Activated CD8-positive, alpha-beta memory T cell treated with anti-CD3 and anti-CD28 coated beads, Interleukin-2, amount 50 U/mL, for 48 hours (primary cell): ENCODE measurements at regions not wholly inside any gene's neighbourhood (a gene's known extent, or its start where the extent isn't known, plus 50 kb on each side); places are given as distances from the start of the nearest gene placed in this dataset.

ENCODE experiments used
- DNase-seq: peaks from one replicate; pipeline ENCODE4 v3.0.0-alpha.2; 2020

DNA sequence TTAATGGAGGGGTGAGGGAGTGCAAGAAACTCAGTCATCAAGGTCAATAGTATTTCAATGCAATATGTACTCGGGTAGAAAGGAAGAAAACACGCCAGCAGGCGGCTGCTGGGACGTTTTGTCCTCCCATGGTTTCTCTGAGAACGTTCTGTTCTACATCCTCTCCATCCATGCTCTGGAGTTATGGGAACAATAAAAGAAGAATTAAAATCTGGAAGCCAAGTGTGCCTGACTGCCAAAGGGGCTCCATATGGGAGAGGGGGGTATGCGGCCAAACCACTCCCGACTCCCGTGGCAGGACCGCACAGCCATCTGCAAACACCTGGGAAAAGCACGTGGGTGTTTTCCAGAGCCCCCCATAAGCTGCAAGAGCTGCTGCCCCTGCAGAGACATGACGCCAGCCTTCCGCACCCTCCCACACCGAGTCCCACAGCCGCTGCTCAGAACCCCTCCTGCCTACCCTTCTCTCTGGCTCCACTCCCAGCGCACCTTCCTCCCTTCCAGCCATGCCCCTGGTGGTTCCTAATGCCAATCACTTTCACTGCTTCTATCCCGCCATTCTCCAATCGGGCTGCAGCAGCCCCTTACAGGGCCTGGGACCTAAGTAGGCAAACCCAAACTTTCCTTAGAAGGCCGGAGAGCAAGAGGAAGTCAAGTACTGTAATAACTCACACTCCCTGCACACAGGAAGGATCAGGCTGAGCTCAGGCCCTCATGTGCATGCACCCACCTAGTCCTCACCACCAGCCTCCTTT is 241.6 kb downstream of the SYK start:
- DNase-seq: peak; percentile 48

DNA sequence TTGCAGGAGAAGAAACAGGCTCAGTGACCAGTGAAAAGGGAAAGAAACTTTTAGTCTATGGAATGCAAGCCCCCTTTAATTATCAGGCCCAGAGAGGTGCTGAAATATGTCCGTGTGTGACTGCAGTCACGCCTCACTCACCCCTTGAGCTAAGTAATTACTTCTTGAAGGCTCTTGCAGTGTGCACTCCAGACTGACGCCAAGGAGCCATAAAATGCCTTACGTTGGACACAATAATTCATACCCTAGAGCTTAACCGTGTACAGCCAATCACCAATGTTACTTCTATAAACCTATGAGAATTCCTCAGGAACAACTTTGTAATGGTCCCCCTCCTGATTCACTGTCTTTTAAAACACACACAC is 242.2 kb downstream of the SYK start:
- DNase-seq: no peak

DNA sequence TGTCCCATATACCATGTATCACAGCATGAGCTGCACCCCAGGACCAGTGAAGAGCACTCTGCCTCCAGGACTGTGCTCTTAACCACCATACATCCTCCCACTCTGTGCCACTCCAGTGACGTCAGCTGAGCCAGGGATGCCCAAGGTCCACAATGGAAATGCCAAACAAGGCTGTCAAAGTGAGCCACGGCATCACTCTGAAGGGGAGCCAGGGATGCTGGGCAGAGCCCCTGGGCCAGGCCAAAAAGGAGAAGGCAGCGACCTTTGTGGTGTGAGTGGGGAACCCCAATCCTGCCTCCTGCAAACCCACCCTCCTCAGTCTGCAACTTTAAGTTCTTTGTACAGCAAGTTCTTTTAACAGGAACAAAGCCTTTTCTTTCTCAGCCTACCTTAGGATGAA is 242.7 kb downstream of the SYK start:
- no peak for DNase-seq

DNA sequence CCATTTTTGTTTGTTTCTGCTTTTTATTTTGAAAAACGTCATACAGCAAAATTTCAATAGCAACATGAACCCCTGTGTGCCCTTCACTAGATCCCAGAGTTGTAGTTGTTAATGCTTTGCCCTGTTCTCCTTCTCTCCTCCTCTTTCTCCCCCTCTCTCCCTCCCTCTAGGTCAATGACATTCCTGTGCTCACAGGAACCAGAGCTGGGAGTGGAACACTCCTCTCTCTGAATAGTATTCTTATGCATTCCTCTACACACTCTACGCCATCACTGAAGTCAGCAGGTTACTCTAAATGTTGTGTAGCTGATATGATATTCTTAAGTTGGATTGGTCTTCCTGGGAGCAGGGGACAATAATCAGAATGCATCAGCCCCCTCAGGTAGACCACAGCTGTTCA is 243.4 kb downstream of the SYK start:
- DNase-seq: no peak

DNA sequence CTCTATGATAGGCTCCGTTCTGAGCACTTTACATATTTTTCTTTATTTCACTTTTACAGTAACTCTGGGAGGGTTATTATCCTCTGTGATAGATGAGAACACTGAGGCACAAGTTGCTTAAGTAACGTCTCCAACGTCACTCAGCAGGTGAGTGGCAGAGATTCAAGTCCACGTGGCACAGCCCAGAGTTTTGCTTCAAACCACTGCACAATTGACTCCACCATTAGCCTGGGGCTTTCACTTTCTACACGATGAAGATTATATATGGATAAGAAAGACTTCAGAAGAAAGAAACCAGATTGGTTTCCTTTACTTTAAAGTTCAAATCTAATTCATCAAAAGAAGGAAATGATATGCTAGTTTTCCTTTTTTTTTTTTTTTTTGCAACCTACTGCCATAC is 245.9 kb downstream of the SYK start:
- no peak for DNase-seq

DNA sequence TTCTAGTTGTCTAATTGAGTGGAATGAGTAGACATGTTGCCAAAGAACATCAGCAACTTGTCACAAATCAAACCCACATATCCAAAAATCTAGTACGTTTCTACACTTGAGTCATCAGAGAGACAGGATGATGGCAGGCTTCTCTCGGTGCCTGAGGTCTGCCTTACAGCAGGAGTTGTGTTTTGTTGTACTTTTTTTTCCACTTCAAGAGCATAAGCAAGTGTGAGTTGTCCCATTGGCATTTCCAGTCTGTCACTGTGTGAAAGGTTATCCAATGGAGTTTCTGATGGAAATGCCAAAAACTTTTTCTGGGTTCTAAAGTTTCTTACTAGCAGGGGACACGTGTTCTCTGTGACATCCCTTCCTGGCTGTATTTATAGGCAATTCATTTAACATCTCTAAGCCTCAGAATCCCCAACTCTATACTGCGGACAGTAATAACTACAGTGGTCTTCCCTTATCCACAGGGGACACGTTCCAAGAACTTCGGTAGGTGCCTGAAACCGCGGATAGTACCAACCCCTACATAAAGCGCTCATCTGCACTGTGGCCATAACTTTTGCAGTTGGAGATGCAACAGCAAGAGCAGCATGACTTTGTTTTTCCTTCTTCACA is 246.5 kb downstream of the SYK start:
- no peak for DNase-seq

DNA sequence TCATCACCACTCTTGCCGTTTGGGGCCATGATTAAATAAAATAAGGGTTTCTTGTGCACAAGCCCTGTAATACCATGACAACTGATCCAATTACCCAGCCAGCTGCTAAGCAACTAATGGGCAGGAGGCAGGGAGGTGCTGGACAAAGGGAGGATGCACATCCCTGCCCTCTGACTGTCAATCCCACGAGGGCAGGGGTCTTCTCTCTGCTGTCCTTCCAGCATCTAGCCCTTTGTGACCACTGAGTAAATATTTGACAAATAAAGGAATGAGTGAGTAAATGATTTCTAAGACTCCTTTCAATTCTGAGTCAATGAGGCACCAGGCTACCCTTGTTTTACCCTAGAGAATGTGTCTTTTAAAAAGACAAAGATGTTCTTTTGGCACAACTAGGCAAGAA is 247.1 kb downstream of the SYK start:
- DNase-seq: no peak

DNA sequence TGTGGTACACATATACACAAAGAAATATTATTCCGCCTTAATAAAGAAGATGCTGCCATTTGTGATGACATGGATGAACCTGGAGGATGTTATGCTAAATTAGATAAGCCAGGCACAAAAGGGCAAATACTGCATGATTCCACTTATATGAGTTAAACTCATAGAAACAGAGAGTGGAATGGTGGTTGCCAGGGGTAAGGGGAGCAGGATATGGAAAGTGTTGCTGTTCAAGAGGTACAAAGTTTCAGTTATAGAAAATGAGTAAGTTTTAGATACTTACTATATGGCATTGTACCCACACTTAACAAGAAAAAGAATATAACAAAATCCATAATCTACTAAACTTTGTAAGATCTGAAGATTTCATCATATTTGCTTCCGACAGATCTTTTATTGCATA is 252.2 kb downstream of the SYK start:
- DNase-seq: no peak

DNA sequence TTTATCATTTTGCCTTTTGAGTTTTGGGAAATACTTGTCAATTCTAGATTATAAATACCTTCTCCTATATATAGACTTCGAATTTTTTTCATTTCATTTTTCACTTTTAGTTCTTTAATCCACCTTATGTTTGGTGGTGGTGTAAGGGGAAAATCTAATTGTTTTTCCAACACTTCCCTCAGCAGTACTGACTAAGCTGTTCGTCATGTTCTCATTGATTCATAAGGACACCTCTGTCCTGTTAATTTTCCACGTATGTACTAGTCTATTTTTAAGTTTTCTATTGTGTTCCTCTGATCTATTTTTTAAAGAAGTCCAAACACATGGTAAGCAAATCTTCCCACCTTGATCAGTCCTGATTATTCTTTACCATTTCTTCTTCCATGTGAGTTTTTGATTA is 254.2 kb downstream of the SYK start:
- DNase-seq: no peak

DNA sequence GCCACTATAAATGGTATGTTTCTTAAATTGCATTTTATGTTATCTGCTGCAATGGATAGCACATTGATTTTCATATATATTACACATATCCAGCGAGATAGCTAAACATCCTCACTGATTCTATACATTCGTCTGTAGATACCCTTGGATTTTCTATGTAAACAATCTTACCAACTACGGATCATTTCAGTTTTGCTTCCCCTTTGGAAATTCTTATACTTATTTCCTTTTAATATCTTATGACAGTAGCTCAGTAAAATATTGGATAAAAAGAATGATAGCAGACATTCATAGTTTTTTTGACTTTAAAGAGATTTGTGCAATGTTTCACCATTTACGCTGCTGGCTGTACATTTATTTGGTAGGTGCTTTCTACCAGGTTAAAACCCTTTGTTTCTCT is 254.9 kb downstream of the SYK start:
- no peak for DNase-seq

DNA sequence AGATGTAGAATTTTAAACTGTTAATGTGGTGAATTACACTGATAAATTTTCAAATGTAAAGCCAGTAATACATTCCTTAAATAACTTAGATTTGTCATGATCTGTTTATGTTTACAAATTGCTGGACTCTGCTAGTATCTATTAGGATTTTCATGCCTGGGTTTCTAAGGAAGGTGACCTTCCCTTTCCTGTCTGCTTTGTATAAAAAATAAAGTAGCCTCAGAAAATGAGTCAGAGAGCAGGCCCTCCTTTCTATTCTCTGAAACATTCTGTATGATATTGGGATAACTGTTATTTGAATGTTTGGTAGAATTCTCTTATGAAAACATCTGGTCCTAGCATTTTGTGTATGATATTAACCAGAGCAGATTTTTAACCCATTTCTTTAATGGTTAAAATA is 255.3 kb downstream of the SYK start:
- DNase-seq: no peak

DNA sequence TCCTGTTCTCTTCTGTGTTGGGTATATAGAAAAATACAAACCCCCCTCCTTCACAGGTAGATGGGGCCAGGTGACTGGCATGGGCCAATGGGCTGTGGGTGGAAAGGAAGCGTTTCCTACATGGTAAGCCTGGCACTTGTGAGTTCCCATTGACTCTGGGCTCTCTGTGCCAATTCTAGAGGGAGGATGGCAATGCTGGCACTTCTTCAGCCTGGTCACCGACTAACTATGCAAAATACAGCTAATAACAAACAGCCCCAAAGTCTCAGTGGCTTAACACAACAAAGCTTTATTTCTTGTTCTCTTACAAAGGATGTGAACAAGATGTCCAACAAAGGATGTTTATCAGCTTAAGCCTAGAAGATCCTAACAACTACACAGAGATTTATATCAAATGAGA is 258.1 kb downstream of the SYK start:
- no peak for DNase-seq

DNA sequence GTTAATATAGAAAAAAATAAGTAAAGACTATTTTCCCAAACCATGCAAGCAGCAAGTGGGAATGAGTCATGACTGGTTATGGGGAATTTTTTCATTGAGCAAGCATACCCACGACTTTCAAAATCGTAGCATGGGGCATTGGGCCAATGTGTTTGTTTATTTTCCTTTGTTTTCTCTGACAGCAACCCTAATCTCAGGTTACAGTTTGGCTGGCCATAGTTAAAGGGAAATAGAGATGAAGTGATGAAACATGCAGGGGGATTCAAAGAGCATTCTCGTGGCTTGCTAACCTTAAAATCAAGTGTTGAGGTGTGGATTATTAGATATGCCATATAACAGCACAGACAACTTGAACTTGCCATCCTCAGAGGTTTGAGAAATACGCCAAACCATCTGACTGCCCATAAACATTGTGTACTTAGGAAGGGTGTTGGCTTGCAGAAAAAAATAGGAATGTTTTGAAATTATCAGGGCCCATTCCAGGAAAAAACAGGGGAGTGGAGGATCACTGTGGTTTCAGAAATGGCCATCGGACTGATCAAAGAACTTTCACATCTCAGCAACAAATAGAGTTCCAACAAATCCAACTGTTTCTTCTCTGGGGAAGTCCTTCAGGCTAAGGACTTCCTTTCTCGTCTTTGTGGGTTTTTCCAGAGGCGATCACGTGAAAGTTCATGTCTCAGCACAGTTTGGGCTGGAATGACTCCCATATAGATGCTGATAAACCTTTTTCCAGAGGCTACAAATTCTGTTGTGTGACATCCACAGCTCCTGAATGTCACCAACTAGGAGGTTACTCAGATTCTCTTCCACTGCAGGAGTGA is 259.1 kb downstream of the SYK start:
- DNase-seq: no peak

DNA sequence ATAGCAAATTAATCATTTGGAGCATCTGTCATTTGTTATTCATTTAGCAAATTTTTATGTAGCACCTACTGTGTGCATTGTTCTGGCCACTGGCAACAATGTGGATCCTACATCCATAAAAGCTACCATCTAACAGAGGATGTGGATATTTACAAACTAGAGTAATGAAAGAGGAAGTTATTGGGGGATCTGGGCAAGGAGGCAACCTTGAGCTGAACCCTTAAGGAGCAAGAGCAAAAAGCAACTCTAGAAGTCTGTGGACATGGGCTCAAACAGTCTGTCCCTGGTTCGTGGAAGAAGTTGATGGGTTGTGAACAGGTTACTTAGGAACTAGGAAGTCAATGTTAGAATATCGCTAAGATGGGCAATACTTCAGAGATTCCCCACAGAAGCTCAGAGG is 259.9 kb downstream of the SYK start:
- no peak for DNase-seq

DNA sequence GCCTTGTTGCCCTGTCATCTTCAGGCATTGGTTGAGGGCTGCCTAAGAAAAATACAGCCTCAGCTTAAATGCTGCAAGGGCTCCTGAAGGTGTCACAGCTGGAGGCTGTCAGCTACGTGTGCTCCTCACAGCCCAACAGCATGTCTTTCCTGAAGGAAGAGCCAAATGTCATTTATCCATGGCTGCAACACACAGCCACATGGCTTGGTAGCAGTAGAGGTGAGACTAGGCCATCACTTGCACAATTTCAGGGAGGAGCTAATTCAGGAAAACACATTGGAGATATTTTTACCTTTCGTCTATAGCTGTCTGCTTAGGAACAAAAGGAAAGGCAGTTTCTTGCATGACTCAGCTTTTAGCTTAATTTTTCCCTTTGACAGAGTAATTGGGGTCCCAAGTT is 260.7 kb downstream of the SYK start:
- no peak for DNase-seq

DNA sequence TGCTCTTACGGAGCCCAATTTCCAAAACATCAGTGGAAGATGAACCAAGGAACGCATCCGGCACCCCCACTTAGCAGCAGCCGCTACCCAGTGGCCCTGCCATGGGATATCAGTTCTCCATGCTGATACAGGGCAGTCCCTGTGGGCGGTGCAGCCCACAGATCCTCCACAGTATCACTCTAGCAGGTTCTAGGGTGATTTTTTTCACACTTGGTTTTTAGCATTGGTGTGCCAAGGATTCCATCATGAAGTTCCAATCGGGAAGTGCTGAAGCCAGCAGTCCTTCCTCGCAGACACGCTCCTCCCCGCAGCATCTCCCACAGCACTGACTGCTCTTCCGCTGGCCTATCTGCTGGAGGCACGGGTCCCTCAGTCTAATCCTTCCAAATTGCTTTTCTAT is 261.9 kb downstream of the SYK start:
- no peak for DNase-seq

DNA sequence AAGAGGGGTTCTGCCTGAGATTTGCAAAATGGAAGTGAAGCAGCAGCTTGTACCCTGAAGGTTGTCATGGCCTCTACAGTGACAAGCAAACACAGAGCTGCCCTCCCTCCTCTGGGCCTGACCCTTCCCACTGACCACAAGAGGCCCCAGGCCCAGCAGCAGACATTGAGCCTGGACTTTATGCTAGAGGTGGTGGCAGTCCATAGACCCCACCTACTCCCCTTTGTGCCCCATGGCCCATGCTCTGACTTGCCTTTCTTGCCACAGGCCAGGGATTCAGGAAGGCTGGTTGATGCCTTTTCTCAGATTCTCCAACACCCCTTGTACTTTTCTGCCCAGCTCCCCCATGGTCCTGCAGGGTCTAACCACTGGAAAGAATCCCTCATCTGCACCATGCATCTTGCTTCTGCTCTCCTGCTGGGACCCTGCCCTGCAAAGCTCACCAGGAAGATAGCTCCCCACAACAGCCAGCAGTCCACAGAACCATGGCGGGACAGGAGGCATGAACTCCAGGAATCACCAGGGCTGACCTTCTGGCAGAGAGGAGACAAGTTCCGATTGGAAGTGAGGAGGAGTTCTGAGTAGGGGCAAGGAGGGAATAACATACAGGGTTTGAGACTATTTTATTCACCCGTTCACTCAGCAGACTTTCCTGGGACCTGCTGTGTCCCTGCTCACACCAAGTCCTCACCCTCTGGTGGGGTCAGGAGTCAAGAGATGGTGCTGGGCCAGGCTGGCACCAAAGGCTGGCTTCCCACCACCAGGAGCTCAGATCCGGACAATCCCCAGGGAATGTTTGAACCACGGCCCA is 263.8 kb downstream of the SYK start:
- no peak for DNase-seq

DNA sequence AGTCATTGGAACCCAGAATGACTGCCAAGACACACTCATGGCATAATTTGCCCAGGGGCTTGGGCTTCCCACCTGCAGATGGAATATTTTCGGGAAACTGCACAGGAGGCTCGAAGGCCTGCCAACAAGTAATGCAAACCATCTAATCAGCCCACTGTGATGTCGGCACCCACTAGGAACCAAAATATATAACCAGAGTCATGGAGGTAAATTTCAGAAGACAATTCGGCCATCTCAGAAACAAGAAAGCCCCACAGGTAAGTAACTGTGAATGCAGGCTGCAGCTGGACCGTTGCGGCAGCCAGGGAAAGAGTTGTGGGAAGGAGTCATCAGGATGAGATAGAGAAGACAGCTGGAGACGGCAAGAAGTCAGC is 264.4 kb downstream of the SYK start:
- no peak for DNase-seq

DNA sequence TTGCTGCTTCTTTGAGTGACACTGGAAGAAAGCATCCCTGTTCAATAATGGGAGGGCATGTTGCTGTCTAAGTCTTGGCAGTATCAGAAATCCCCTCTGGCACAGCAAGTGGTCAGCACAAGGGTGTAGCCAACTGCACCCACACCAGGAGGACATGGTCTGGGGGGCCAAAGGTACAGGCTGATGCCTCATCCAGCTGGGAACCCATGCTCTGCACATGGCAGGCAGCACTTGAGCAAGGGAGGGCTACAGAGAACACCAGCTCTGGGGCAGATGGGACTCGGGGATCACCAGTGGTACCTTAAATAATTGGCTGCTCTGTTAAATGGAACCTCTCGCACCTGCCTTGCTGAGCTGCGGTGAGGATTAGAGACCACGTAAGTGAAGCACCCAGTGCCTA is 265.2 kb downstream of the SYK start:
- DNase-seq: no peak

DNA sequence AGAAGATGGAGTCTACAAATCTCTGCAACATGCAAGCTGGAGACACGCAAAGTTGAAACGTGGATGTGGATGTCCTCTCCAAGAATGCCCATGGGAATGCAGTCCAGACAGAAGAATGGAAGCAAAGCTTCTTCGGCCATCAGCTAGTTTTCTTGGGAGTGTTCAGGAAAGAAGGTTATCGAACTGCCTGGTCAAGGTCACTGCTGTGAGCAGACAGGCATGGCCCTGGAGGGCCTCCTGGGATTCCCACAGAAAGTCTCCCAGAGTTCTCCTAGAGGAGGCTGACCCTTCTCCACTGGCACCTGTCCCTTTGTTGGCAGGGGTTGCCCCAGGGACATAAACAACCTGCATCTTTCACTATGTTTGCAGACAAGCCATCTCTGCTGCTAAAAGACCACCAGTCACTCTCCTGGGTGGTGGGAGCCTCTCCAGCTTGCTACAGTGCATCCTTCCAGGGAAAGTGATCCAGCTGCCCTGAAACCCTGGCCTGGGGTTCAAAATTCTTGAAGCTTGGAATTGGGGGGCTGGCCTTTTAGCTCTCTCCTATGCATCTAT is 265.8 kb downstream of the SYK start:
- no peak for DNase-seq

DNA sequence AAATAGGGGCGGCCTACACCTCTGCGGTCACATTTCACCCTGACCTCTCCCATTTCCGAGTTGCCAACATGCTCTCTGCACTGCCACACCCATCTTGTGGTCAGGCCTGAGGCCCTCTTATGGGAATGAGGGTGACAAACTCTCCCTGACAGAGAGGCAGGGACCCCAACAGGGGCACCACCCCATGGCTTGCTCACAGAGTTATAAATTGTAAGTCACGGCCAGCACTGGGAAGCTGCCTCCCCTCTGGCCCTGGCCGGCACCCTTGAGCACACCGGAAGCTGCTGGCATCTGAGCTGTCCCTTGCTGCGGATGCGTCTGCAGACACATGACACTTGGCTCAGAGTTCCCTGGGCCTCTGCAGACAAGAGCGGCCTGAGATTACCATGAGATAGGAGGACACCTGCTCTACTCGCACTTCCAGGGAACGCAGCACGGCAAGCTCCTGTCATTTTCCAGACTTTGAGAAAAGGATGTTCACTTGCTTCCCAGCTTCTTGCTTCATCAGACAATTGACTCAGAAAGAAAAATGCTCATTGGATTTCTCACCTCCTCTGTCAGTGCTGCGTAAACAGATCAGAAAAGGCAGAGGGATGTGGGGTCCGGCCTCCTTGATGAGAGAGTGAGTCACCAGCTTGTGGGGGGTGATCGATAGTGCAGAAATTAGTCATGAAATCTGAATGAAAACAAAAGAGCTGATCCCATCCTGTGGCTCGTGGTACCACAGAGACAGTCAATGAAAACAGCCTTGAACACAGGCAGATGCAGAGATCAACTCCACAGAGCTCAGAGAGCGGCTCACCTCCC is 269.8 kb downstream of the SYK start:
- peak; percentile 78 for DNase-seq
